GM12874 (cell line): ENCODE measurements at regions not wholly inside any gene's neighbourhood (a gene's known extent, or its start where the extent isn't known, plus 50 kb on each side); places are given as distances from the start of the nearest gene placed in this dataset.

Experiments used
- TF ChIP-seq, protein P1 (sequence below): IDR thresholded peaks from 2 replicates; pipeline ENCODE4 v1.5.1; 2011; ENCODE audit warnings: low read depth, mild to moderate bottlenecking, control low read depth, low read length, moderate library complexity; ENCODE audit not compliant: insufficient read depth

DNA sequence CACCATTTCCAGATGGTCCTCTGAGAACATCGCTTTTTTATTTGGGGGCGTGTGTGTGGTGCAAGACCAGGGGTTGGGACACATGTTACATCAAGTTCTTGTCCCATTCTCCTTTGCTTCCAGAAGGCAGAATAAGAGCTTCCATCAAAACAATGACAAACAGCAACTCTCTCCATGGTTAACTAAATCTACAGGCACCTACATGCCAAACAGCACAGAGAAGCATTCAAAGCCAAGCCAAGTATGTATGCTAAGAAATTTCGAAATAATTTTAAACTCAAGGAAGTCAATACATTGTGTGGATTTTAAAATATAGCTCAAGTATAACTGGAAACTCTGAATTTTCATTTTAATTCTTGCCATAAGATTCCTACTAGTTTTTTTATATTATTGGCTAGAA lies 105.6 kb downstream of the SEC61B start:
- TF ChIP-seq, protein P1, sequence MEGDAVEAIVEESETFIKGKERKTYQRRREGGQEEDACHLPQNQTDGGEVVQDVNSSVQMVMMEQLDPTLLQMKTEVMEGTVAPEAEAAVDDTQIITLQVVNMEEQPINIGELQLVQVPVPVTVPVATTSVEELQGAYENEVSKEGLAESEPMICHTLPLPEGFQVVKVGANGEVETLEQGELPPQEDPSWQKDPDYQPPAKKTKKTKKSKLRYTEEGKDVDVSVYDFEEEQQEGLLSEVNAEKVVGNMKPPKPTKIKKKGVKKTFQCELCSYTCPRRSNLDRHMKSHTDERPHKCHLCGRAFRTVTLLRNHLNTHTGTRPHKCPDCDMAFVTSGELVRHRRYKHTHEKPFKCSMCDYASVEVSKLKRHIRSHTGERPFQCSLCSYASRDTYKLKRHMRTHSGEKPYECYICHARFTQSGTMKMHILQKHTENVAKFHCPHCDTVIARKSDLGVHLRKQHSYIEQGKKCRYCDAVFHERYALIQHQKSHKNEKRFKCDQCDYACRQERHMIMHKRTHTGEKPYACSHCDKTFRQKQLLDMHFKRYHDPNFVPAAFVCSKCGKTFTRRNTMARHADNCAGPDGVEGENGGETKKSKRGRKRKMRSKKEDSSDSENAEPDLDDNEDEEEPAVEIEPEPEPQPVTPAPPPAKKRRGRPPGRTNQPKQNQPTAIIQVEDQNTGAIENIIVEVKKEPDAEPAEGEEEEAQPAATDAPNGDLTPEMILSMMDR = no peak

DNA sequence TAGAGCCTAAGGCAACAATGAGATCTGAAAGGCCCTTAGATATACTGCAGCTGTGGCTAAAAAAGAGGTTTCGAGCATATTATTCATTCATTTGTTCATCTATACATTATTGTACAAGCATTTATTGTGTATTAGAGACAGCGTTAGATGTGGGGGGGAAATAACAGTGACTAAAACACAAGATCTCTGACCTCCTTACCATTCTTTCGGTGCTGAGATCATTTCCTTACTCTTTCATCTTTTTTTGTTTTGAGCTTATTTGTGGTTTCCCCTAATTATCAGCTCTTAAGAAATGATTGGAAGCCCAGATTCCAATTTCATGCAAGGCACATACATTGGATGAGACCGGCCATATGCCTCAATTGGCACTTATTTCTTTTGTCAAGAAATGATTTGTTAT lies 113.2 kb downstream of the SEC61B start:
- TF ChIP-seq, protein P1 = no peak

DNA sequence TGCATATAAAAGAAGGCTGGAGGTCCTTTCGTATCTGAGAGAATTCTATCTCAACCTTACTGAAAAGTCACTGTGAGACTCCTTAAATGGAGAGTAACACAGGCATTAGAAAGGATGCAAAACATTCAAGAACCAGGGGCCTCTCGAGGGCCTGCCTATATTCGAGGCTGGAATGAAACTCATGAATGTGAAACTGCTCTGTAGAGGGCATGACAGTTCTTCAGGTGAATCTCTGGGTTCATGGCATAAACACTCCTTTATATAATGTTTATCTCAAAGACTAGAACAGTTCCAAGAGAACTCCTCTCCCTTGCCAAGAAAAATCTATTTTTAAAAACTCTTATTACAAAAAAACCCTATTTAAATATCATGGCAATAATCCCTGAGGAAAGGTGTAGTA lies 113.9 kb downstream of the SEC61B start:
- TF ChIP-seq, protein P1 = no peak

DNA sequence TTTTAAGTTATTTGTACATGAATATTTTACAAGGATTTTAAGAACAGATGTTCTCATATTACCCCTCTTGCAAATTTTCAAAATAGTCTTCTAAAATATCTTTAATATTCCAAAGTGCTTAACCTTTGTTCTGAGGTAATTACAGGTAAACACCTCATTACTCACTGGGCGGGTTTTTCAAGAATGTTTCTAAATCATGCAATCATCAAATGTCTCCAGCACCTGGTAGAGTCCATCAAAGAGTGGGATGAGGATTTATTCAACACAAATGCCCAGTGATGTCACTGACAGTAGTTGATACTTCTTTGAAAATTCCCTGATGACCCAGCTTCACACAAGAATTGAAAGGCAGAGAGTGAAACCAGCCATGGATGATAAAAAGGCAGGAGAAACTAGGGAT lies 114.4 kb downstream of the SEC61B start:
- TF ChIP-seq, protein P1 = no peak

DNA sequence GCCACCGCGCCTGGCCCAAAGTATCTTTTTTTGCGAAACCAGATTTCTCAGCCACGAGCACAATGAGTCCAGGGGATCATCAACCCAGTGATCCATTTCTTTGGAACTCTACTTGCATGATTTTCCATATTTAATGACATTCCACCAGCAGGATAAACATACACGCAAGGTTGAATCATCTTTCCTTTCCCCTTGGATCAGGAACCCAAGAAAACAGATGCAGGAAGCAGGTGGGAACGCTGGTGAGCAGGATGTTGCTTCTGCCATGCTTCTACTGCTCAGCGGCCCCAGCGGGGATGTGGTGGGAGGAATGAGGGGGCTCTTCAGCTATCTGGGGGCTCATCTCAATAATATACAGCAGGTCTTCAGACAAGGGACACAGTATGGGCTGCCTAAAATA lies 118.2 kb downstream of the SEC61B start:
- TF ChIP-seq, protein P1 = no peak

DNA sequence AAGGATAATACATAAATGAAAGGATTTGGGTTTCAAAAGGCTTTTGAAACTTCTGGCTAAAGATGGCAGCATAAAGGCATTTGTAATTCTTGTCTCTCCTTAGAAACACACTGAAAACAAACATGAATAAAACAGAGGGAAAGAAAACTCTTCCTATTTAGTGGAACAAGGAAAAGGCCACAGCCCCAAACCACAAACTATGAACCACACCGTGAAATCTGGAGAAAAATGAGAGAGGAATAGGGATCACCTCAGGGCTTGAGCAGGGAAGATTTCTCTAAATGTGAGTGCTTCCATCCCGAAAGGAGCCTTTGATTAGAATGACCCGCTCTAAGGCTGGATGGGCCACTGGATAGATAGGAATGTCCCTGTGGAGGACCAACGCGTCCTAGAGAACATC lies 119.6 kb downstream of the SEC61B start:
- TF ChIP-seq, protein P1 = no peak

DNA sequence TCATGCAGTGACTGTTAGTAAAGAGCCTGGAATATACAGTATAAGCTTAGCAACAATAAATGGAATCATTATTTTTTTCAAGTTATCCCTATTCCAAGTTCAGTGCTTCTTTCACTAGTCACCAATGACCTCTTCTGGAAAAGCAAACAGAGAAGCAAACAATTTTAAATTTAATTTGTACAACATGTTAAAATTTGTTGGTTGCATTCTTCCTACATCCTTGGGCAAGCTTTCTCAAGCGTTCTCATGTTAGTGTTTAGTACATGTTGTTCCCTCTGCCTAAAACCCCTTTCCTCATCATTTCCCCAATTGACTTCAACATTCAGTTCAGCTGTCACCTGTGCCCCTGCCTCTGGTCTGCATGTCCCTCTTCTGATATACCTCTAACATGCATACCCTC lies 123.4 kb downstream of the SEC61B start:
- TF ChIP-seq, protein P1 = no peak

DNA sequence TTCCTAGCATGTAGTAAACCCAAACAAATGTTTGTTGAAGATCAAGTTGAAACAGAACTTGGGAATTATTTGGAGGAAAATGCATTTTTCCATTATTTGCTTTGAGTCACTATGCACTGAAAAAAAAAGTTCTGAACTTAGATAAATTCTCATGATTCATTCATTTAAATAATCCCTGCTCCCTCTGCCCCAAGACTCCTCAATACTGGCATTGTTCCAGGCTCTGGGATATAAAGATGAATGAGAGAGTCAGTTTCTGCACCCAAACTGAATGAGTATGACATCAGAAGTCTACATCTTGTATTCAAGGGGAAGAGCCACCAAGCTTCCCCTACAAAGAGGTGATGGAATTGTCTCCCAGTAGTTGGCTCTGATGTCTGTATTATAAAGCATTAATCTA lies 123.9 kb downstream of the SEC61B start:
- TF ChIP-seq, protein P1 = no peak
